Gastrocnemius medialis (tissue), 4 donors: ENCODE measurements at regions not wholly inside any gene's neighbourhood (a gene's known extent, or its start where the extent isn't known, plus 50 kb on each side); places are given as distances from the start of the nearest gene placed in this dataset.

Source experiments
- ATAC-seq, 2 donors: fragments of 150-250 bp; one replicate each; pipeline ENCODE4 v1.9.1; 2016
- DNase-seq, 2 donors: peaks; one replicate each; pipeline ENCODE4 v3.0.0-alpha.2; 2019
- H3K27ac ChIP-seq, 4 donors: fragments of 200-600 bp; sonication (generic); 1 replicate in 1 of 4; 2 replicates in 3 of 4; pipeline ENCODE4 v1.5.1; 2016 to 2018; ENCODE audit warnings: mild to moderate bottlenecking in 2 of 4, moderate library complexity in 1 of 4
- H3K27me3 ChIP-seq, 3 donors: fragments of 200-600 bp; sonication (generic) in 2 of 3; 1 replicate in 1 of 3; 2 replicates in 2 of 3; pipeline versions ENCODE4 v1.5.1 to v1.6.0; 2016 to 2019; ENCODE audit warnings: mild to moderate bottlenecking in 1 of 3, moderate library complexity in 1 of 3
- H3K36me3 ChIP-seq, 2 donors: fragments of 200-600 bp; sonication (generic) in 1 of 2; one replicate each; pipeline ENCODE4 v1.5.1; 2017 to 2018
- H3K4me1 ChIP-seq, 2 donors: fragments of 200-600 bp; sonication (generic) in 1 of 2; one replicate each; pipeline ENCODE4 v1.5.1; 2016 to 2017; ENCODE audit warnings: mild to moderate bottlenecking in 2 of 2
- H3K4me3 ChIP-seq, 4 donors: fragments of 200-600 bp; sonication (generic) in 3 of 4; 1 replicate in 1 of 4; 2 replicates in 3 of 4; pipeline ENCODE4 v1.5.1; 2016 to 2019; ENCODE audit warnings: mild to moderate bottlenecking in 2 of 4
- H3K9me3 ChIP-seq, 3 donors: fragments of 200-600 bp; sonication (generic) in 2 of 3; 1 replicate in 1 of 3; 2 replicates in 2 of 3; pipeline ENCODE4 v1.5.1; 2016 to 2019
- POLR2A ChIP-seq, 2 donors: fragments of 450-650 bp; IDR thresholded peaks; one replicate each; pipeline ENCODE4 v1.6.1; 2017; ENCODE audit warnings: antibody characterized with exemption in 2 of 2, mild to moderate bottlenecking in 2 of 2, moderate library complexity in 2 of 2
- in situ Hi-C, 4 donors: fragments of 200-750 bp; cut with MboI; loops; one replicate each; pipeline versions ENCODE4 v1.15.0 to v1.8.0; 2017; ENCODE audit warnings: low sequenced_read_pairs in 4 of 4
- intact Hi-C: fragments of 100-400 bp; cut with DNase I; formaldehyde crosslinking; loops from one replicate; pipeline ENCODE4 v1.15.1; 2023; ENCODE audit warnings: low total_unique reads
- TF ChIP-seq, protein P1 (sequence below), 5 experiments: fragments of 450-650 bp in 3 of 5; fragments of 200-600 bp in 2 of 5; sonication (generic) in 2 of 5; IDR thresholded peaks in 4 of 5; conservative IDR thresholded peaks in 1 of 5; 1 replicate in 4 of 5; 2 replicates in 1 of 5; pipeline ENCODE4 v1.5.1; 2016 to 2019; ENCODE audit warnings: antibody characterized with exemption in 5 of 5, mild to moderate bottlenecking in 3 of 5, moderate library complexity in 3 of 5

GRCh38 chr11:92276773-92277172 is 52.2 kb downstream of the FAT3 start:
- Histone ChIP-seq H3K9me3 (no peaks in the 10 kb centered on the region), H3K27me3 (no peaks in the 10 kb centered on the region), H3K36me3 (no peaks in the 10 kb centered on the region), H3K4me3 (no peak overlapping the region), H3K4me1 (no peaks in the 10 kb centered on the region), H3K27ac (no peak overlapping the region)
- TF ChIP-seq POLR2A (IDR thresholded peaks at IDR 0.05): no peak
- TF ChIP-seq, protein P1, sequence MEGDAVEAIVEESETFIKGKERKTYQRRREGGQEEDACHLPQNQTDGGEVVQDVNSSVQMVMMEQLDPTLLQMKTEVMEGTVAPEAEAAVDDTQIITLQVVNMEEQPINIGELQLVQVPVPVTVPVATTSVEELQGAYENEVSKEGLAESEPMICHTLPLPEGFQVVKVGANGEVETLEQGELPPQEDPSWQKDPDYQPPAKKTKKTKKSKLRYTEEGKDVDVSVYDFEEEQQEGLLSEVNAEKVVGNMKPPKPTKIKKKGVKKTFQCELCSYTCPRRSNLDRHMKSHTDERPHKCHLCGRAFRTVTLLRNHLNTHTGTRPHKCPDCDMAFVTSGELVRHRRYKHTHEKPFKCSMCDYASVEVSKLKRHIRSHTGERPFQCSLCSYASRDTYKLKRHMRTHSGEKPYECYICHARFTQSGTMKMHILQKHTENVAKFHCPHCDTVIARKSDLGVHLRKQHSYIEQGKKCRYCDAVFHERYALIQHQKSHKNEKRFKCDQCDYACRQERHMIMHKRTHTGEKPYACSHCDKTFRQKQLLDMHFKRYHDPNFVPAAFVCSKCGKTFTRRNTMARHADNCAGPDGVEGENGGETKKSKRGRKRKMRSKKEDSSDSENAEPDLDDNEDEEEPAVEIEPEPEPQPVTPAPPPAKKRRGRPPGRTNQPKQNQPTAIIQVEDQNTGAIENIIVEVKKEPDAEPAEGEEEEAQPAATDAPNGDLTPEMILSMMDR (IDR thresholded peaks at IDR 0.05 in 4 of 5, conservative IDR thresholded peaks at IDR 0.05 in 1 of 5): no peak
- in situ Hi-C loops: no loop called here
- DNase-seq (no peak), ATAC-seq (no peak)
- intact Hi-C loops: no loop called here

DNA sequence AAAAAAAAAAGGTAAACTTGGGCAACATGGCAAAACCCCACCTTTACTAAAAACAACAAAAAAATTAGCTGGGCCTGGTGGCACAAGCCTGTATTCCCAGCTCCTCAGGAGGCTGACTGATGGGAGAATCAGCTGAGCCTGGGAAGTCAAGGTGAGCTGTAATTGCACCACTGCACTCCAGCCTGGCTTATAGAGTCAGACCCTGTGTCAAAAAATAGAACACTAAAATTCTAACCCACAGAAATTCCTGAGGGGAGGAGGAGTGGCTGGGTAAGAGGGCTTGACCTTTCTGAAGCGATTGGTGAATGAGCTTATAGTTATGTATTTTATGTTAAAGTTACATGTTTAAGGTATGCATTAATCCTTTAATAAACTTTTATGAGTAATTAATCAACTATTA is 53.3 kb downstream of the FAT3 start:
- H3K4me3 ChIP-seq: no peak overlapping the region
- DNase-seq (no peak), ATAC-seq (no peak)
- no peaks in the 10 kb centered on the region for H3K36me3 ChIP-seq
- H3K9me3 ChIP-seq: no peaks in the 10 kb centered on the region
- intact Hi-C loops: no loop called here
- in situ Hi-C loops: no loop called here
- H3K27me3 ChIP-seq: no peaks in the 10 kb centered on the region
- no peak overlapping the region for H3K27ac ChIP-seq
- TF ChIP-seq, protein P1 (IDR thresholded peaks at IDR 0.05 in 4 of 5, conservative IDR thresholded peaks at IDR 0.05 in 1 of 5): no peak
- no peak for TF ChIP-seq POLR2A (IDR thresholded peaks at IDR 0.05)
- no peaks in the 10 kb centered on the region for H3K4me1 ChIP-seq

- TF ChIP-seq POLR2A (IDR thresholded peaks at IDR 0.05): no peak
- TF ChIP-seq, protein P1 (IDR thresholded peaks at IDR 0.05 in 4 of 5, conservative IDR thresholded peaks at IDR 0.05 in 1 of 5): no peak
- no peak for ATAC-seq
Measured at GRCh38 chr11:92278791-92279433, 54.3 kb downstream of the FAT3 start.

DNA sequence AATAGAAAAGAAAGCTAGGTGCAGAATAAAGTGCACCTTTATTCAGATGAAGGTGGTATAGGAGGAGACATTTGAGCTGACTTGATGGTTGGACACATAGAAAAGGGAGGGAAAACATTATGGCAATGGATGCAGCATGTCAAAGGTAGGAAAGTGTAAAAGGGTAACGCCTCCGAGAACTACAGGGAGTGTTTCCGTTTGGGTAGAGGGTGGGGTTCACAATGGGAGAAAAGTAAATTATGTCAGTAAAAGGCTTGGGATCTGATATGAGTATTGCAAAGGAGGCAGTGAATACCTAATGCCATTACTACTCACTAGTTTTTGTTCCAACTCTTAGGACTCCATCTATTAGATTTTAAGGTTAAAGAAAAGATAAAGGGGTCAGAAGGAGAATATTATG is 59.5 kb downstream of the FAT3 start:
- DNase-seq: no peak
- in situ Hi-C loops: no loop called here
- intact Hi-C loops: no loop called here

More at GRCh38 chr11:92278791-92279433, 54.3 kb downstream of the FAT3 start:
- in situ Hi-C loops (no loop called here), intact Hi-C loops (no loop called here)
- H3K9me3 ChIP-seq: no peaks in the 10 kb centered on the region
- no peak for DNase-seq
- H3K27ac ChIP-seq: no peak overlapping the region
- no peaks in the 10 kb centered on the region for H3K27me3 ChIP-seq
- no peaks in the 10 kb centered on the region for H3K36me3 ChIP-seq
- H3K4me3 ChIP-seq: no peak overlapping the region
- H3K4me1 ChIP-seq: no peaks in the 10 kb centered on the region

More for the DNA sequence above, 59.5 kb downstream of the FAT3 start:
- no peak for TF ChIP-seq POLR2A (IDR thresholded peaks at IDR 0.05)
- TF ChIP-seq, protein P1 (IDR thresholded peaks at IDR 0.05 in 4 of 5, conservative IDR thresholded peaks at IDR 0.05 in 1 of 5): no peak
- Histone ChIP-seq H3K9me3 (no peaks in the 10 kb centered on the region), H3K4me1 (no peaks in the 10 kb centered on the region), H3K27me3 (no peaks in the 10 kb centered on the region), H3K27ac (no peak overlapping the region), H3K36me3 (no peaks in the 10 kb centered on the region), H3K4me3 (no peak overlapping the region)
- ATAC-seq: no peak
